ENCODE measurements at regions not wholly inside any gene's neighbourhood (a gene's known extent, or its start where the extent isn't known, plus 50 kb on each side); places are given as distances from the start of the nearest gene placed in this dataset.
A peak's percentile ranks its signal among the peaks of the same experiment; 100 is the strongest.

DNA sequence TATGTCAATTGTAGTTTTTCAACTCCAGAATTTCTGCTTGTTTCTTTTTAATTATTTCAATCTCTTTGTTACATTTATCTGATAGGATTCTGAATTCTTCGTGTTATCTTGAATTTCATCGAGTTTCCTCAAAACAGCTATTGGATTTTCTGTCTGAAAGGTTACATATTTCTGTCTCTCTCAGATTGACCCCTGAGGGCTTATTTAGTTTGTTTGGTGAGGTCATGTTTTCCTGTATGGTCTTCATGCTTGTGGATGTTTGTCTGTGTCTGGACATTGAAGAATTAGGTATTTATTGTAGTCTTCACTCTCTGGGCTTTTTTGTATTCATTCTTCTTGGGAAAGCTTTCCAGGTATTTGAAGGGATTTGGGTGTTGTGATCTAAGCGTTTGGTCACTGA is 85.6 kb downstream of the SNAPC1 start:
- TF ChIP-seq, protein P1, sequence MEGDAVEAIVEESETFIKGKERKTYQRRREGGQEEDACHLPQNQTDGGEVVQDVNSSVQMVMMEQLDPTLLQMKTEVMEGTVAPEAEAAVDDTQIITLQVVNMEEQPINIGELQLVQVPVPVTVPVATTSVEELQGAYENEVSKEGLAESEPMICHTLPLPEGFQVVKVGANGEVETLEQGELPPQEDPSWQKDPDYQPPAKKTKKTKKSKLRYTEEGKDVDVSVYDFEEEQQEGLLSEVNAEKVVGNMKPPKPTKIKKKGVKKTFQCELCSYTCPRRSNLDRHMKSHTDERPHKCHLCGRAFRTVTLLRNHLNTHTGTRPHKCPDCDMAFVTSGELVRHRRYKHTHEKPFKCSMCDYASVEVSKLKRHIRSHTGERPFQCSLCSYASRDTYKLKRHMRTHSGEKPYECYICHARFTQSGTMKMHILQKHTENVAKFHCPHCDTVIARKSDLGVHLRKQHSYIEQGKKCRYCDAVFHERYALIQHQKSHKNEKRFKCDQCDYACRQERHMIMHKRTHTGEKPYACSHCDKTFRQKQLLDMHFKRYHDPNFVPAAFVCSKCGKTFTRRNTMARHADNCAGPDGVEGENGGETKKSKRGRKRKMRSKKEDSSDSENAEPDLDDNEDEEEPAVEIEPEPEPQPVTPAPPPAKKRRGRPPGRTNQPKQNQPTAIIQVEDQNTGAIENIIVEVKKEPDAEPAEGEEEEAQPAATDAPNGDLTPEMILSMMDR (IDR thresholded peaks at IDR 0.05; ENCODE audit: unreplicated experiment), result no peak
- H3K27ac Mint-ChIP-seq, result no peak overlapping the region
- no peak for DNase-seq (ENCODE audit: low spot score in 2 of 2, unreplicated experiment in 2 of 2)
- no peaks in the 10 kb centered on the region for H3K27me3 Mint-ChIP-seq (ENCODE audit: low read depth)
- H3K4me1 Mint-ChIP-seq, result no peaks in the 10 kb centered on the region
- H3K36me3 Mint-ChIP-seq, result no peaks in the 10 kb centered on the region
- H3K4me3 Mint-ChIP-seq, result no peak overlapping the region
- peaks cover 30% of the 10 kb centered on the region for H3K9me3 Mint-ChIP-seq

DNA sequence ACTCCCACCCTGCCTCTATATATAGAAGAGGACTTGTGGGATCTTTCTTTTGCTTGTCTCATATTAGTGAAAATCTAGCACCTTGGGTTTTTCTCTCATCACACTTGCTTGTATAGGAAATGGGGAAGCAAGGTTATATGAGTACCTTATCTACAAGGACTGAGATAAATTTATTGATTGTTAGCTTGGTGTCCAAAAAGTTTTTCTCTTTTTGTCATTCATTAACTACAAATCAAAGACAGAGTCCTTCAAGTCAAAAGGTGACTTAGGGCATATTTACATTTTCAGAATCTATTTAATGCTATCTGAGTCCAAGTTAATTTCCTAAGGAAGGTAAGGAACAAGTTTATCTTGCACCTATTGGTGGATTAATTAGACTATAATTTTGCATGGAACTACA is 92.7 kb downstream of the SNAPC1 start:
- Mint-ChIP-seq H3K4me3 (no peak overlapping the region), H3K36me3 (no peaks in the 10 kb centered on the region), H3K4me1 (no peaks in the 10 kb centered on the region), H3K27ac (no peak overlapping the region), H3K9me3 (peaks cover 13% of the 10 kb centered on the region), H3K27me3 (ENCODE audit: low read depth) (no peaks in the 10 kb centered on the region)
- no peak for DNase-seq (ENCODE audit: low spot score in 2 of 2, unreplicated experiment in 2 of 2)
- TF ChIP-seq, protein P1 (IDR thresholded peaks at IDR 0.05; ENCODE audit: unreplicated experiment), result no peak

DNA sequence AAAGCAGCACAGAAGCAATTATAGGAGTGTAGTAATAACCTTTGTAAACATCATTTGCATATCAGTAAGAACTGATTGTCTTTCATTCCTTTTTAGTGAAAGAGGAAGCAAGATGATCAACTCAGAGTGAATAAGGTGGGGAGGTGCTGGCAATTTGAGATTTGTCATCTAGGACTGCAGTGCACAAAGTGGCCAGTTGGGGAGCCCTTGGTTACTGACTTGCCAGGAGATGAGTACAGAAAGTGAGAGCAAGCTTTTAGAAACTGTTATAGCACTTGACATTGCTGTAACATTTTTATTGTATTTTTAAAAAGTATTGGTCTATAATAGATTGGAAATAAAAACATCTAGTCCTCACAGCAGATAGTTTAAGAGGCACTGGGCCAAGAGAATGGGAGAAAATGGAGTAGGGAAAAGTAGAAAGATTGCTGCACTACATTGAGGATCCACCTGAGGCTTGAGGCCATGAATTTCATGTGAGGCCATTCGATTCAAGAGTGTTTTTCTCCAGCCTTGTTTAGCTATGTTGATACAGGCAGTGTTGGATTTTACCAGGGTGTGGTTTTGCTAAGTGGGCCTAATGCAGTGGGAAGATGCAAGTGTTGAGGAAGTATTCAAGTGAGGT is 98.2 kb downstream of the SNAPC1 start:
- no peaks in the 10 kb centered on the region for H3K27me3 Mint-ChIP-seq (ENCODE audit: low read depth)

DNA sequence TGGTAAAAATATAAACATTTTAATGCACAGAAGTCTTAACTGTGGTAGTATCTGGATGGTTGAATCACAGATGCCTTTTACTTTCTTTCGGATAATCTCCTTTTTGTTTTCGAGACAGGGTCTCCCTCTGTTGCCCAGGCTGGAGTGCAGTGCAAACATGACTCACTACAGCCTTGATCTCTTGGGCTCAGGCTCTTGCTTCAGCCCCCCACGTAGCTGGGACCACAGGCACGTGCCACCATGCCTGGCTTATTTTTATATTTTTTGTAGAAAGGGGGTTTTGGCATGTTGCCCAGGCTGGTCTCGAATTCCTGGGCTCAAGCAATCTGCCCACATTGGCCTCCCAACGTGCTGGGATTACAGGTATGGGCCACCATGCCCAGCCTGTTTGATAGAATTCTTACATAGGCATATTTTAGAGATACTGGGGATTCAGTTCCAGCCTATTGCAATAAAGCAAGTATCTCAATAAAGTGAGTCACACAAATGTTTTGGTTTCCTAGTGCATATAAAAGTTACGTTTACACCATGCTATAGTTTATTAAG is 99.2 kb downstream of the SNAPC1 start:
- no peak overlapping the region for H3K4me3 Mint-ChIP-seq
- no peak for DNase-seq (ENCODE audit: low spot score in 2 of 2, unreplicated experiment in 2 of 2)

More for the DNA sequence above, 98.2 kb downstream of the SNAPC1 start:
- no peaks in the 10 kb centered on the region for H3K36me3 Mint-ChIP-seq
- no peaks in the 10 kb centered on the region for H3K4me1 Mint-ChIP-seq
- H3K27ac Mint-ChIP-seq, result no peak overlapping the region
- H3K4me3 Mint-ChIP-seq, result no peak overlapping the region
- peak in 1 of 2 experiments; percentile 42 for DNase-seq (ENCODE audit: low spot score in 2 of 2, unreplicated experiment in 2 of 2)
- TF ChIP-seq, protein P1 (IDR thresholded peaks at IDR 0.05; ENCODE audit: unreplicated experiment), result peak; percentile 54
- peaks cover 17% of the 10 kb centered on the region for H3K9me3 Mint-ChIP-seq

DNA sequence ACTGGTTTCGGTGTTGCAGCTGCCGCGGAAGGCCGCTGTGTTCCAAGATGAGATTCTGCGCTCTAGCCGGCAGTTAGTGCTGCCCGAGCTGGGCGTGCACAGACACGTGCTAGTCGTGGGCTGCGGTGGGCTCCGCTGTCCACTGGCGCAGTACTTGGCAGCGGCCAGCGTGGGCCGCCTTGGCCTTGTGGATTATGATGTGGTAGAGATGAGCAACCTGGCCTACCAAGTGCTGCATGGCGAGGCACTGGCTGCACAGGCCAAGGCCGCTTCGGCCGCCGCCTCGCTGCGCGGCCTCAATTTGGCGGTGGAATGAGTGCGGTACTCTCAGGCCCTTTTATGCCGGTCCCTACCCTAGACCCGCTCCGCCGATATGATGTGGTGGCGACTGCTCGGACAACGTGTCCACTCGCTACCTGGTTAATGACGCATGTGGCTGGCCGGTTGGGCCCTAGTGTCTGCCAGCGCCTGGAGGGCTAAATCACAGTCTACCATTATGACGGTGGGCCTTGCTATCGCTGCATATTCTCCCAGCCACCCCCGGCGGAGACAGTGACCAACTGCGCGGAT is 102.2 kb downstream of the SNAPC1 start:
- no peaks in the 10 kb centered on the region for H3K4me1 Mint-ChIP-seq
- TF ChIP-seq, protein P1 (IDR thresholded peaks at IDR 0.05; ENCODE audit: unreplicated experiment), result no peak
- peaks cover 18% of the 10 kb centered on the region for H3K9me3 Mint-ChIP-seq
- H3K27ac Mint-ChIP-seq, result no peak overlapping the region
- no peaks in the 10 kb centered on the region for H3K36me3 Mint-ChIP-seq
- H3K27me3 Mint-ChIP-seq (ENCODE audit: low read depth), result no peaks in the 10 kb centered on the region
- H3K4me3 Mint-ChIP-seq, result no peak overlapping the region
- DNase-seq (ENCODE audit: low spot score in 2 of 2, unreplicated experiment in 2 of 2), result no peak

More for the DNA sequence above, 99.2 kb downstream of the SNAPC1 start:
- no peaks in the 10 kb centered on the region for H3K27me3 Mint-ChIP-seq (ENCODE audit: low read depth)
- H3K9me3 Mint-ChIP-seq, result peaks cover 17% of the 10 kb centered on the region
- H3K36me3 Mint-ChIP-seq, result no peaks in the 10 kb centered on the region
- TF ChIP-seq, protein P1 (IDR thresholded peaks at IDR 0.05; ENCODE audit: unreplicated experiment), result no peak
- H3K4me1 Mint-ChIP-seq, result no peaks in the 10 kb centered on the region
- H3K27ac Mint-ChIP-seq, result no peak overlapping the region
